Endothelial cell of umbilical vein (primary cell): ENCODE measurements at regions not wholly inside any gene's neighbourhood (a gene's known extent, or its start where the extent isn't known, plus 50 kb on each side); places are given as distances from the start of the nearest gene placed in this dataset.
"Not testable (repeated sequence)": the region's sequence is repeated elsewhere in the genome, so short reads cannot be mapped to it uniquely, and the experiment has no call there.

Source experiments
- BruUV-seq: library from RNA; stranded (reverse); fragments of 400-500 nt; replicated peaks from 2 replicates; lab custom pipeline; 2021; lab: Mats Ljungman, UMichigan
- CTCF ChIA-PET: fragments of 300-600, 350-600 bp; sonication (Branson Sonifier 250); formaldehyde crosslinking; loops from one replicate; lab custom pipeline; 2021; ENCODE audit warnings: antibody characterized with exemption, inconsistent platforms; lab: Charles Lee
- POLR2A ChIA-PET: fragments of 300-600, 350-600 bp; sonication (Branson Sonifier 250); formaldehyde crosslinking; loops from one replicate; lab custom pipeline; 2021; ENCODE audit warnings: antibody characterized with exemption, inconsistent platforms; lab: Charles Lee
- DNase-seq: peaks from one replicate; pipeline ENCODE4 v3.0.0-alpha.2; 2011; ENCODE audit warnings: low read depth, low spot score
- FAIRE-seq: peaks from 2 replicates; lab custom pipeline; 2011; peaks lifted over from hg19 to GRCh38; lab: Jason Lieb, UNC
- H2AFZ ChIP-seq: 2 replicates; pipeline ENCODE4 v1.6.0; 2012; ENCODE audit warnings: low read depth, low read length, control low read depth, inconsistent platforms
- H3K27ac ChIP-seq: 2 replicates; pipeline ENCODE4 v1.5.1; 2011; ENCODE audit warnings: low read depth, mild to moderate bottlenecking, control low read depth, low read length, moderate library complexity; ENCODE audit not compliant: insufficient read depth
- H3K27me3 ChIP-seq, 2 experiments: 2 replicates each; pipeline versions ENCODE4 v1.6.0 to v1.6.1; 2011; ENCODE audit warnings: low read length in 2 of 2, mixed read lengths in 1 of 2; ENCODE audit not compliant: control insufficient read depth in 2 of 2, insufficient read depth in 2 of 2
- H3K36me3 ChIP-seq, 2 experiments: 2 replicates in 1 of 2; 3 replicates in 1 of 2; pipeline ENCODE4 v1.5.1; 2011; ENCODE audit warnings: low read length in 2 of 2, mild to moderate bottlenecking in 1 of 2, moderate library complexity in 1 of 2; ENCODE audit not compliant: control insufficient read depth in 2 of 2, insufficient read depth in 2 of 2; ENCODE audit errors: extremely low read depth in 1 of 2
- H3K4me1 ChIP-seq: 3 replicates; pipeline ENCODE4 v1.5.1; 2011; ENCODE audit warnings: mild to moderate bottlenecking, low read length; ENCODE audit not compliant: control insufficient read depth, insufficient read depth; ENCODE audit errors: extremely low read depth
- H3K4me2 ChIP-seq: 2 replicates; pipeline ENCODE4 v1.6.1; 2011; ENCODE audit warnings: low read length, control low read depth, mixed read lengths; ENCODE audit not compliant: insufficient read depth
- H3K4me3 ChIP-seq, 3 experiments: fragments of 200-600 bp in 1 of 3; sonication (generic), shearing (Covaris generic) in 1 of 3; replicated peaks in 1 of 3; 2 replicates each; pipeline ENCODE4 v1.5.1; 2011 to 2016; ENCODE audit warnings: control low read depth in 3 of 3, low read length in 3 of 3, mild to moderate bottlenecking in 2 of 3, inconsistent platforms in 1 of 3, low read depth in 1 of 3, moderate library complexity in 1 of 3; ENCODE audit not compliant: insufficient read depth in 1 of 3
- H3K79me2 ChIP-seq: 2 replicates; pipeline ENCODE4 v1.6.0; 2012; ENCODE audit warnings: low read length, inconsistent platforms; ENCODE audit not compliant: control insufficient read depth, insufficient read depth
- H3K9ac ChIP-seq: replicated peaks from 2 replicates; pipeline ENCODE3; 2011; ENCODE audit warnings: low read length, control low read depth; ENCODE audit not compliant: insufficient read depth; ENCODE audit errors: extremely low read depth
- H3K9me1 ChIP-seq: replicated peaks from 3 replicates; pipeline ENCODE4 v1.6.0; 2011; ENCODE audit warnings: mild to moderate bottlenecking, low read length; ENCODE audit not compliant: control insufficient read depth, insufficient read depth; ENCODE audit errors: extremely low read depth
- H3K9me3 ChIP-seq: replicated peaks from 2 replicates; pipeline ENCODE4 v1.5.1; 2012; ENCODE audit warnings: low read length, inconsistent platforms; ENCODE audit not compliant: control insufficient read depth, insufficient read depth
- H4K20me1 ChIP-seq: replicated peaks from 2 replicates; pipeline ENCODE3; 2011; ENCODE audit warnings: mild to moderate bottlenecking, low read length; ENCODE audit not compliant: control insufficient read depth, insufficient read depth; ENCODE audit errors: extremely low read depth
- EZH2 ChIP-seq: IDR thresholded peaks from 2 replicates; pipeline ENCODE4 v1.6.1; 2012; ENCODE audit warnings: borderline replicate concordance, low read depth, mild to moderate bottlenecking, moderate library complexity, low read length, inconsistent platforms; ENCODE audit not compliant: severe bottlenecking
- dilution Hi-C: fragments of 300-500 bp; cut with MboI; formaldehyde crosslinking; loops from one replicate; pipeline ENCODE4 v1.15.0; 2019; ENCODE audit warnings: low sequenced_read_pairs; ENCODE audit not compliant: extremely low pct_ligation_motif_present
- intact Hi-C: fragments of 100-400 bp; cut with micrococcal nuclease; formaldehyde crosslinking; loops from one replicate; pipeline ENCODE4 v1.10.0; 2022
- TF ChIP-seq, protein P1 (sequence below): IDR thresholded peaks from 2 replicates; pipeline ENCODE4 v1.6.1; 2011; ENCODE audit not compliant: insufficient read depth, insufficient read length

DNA sequence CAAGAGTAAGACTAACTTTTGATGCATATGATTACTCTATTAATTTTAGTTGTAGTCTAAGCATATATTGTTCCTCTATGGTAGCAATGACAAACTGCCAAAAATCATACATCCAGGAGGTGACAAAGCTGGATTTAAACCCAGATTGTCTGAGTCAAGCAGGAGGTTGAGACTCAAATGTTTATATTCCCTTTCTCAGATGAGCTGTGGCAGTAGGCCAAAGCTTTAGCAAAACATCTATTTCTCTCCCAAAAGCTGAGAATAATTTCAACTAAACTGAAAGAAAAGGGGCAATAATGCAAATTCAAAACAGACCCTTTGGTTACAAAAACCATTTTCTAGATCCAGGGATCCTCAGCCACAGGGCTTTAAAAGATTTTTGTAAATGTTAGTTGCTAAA is 173.6 kb downstream of the SEC23A start:
- Histone ChIP-seq H3K4me3 (no peak overlapping the region), H3K9me1 (no peaks in the 10 kb centered on the region), H3K9ac (no peak overlapping the region), H3K27ac (no peak overlapping the region), H3K4me1 (no peaks in the 10 kb centered on the region), H2AFZ (no peak overlapping the region), H3K79me2 (no peaks in the 10 kb centered on the region), H4K20me1 (no peaks in the 10 kb centered on the region), H3K27me3 (no peaks in the 10 kb centered on the region), H3K9me3 (no peaks in the 10 kb centered on the region), H3K4me2 (no peak overlapping the region), H3K36me3 (no peaks in the 10 kb centered on the region)
- ChIA-PET POLR2A (no interaction called here), CTCF (no interaction called here)
- intact Hi-C loops: no loop called here
- BruUV-seq: no TSS peak
- dilution Hi-C loops: no loop called here
- FAIRE-seq (no peak), DNase-seq (peak; percentile 22)
- TF ChIP-seq, protein P1, sequence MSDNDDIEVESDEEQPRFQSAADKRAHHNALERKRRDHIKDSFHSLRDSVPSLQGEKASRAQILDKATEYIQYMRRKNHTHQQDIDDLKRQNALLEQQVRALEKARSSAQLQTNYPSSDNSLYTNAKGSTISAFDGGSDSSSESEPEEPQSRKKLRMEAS: no peak
- no peak for TF ChIP-seq EZH2

DNA sequence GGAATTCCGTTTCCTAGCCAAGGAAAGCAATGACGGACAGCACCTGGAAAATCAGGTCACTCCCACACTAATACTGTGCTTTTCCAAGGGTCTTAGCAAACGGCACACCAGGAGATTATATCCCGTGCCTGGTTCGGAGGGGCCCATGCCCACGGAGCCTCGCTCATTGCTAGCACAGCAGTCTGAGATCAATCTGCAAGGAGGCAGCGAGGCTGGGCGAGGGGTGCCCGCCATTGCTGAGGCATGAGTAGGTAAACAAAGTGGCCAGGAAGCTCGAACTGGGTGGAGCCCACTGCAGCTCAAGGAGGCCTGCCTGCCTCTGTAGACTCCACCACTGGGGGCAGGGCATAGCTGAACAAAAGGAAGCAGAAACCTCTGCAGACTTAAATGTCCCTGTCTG is 181.1 kb downstream of the SEC23A start:
- H3K9me1 ChIP-seq, POLR2A ChIA-PET, DNase-seq, H3K4me2 ChIP-seq, BruUV-seq, H3K27ac ChIP-seq, dilution Hi-C loops, FAIRE-seq, H2AFZ ChIP-seq, H3K9me3 ChIP-seq, H3K79me2 ChIP-seq, H3K27me3 ChIP-seq, intact Hi-C loops, H3K36me3 ChIP-seq, H3K4me1 ChIP-seq, H3K9ac ChIP-seq, H4K20me1 ChIP-seq, H3K4me3 ChIP-seq, CTCF ChIA-PET: not testable (repeated sequence)
